ENCODE measurements at regions not wholly inside any gene's neighbourhood (a gene's known extent, or its start where the extent isn't known, plus 50 kb on each side); places are given as distances from the start of the nearest gene placed in this dataset.

GRCh38 chr6:150712505-150713252, 113.0 kb downstream of the PLEKHG1 start:
- H3K4me3 ChIP-seq (ENCODE audit: low read length) = no peak overlapping the region
- no peak for TF ChIP-seq ZNF274 (IDR thresholded peaks at IDR 0.05; ENCODE audit: low read depth, low read length)

GRCh38 chr6:150713487-150713886, 113.8 kb downstream of the PLEKHG1 start:
- no peak overlapping the region for H3K4me3 ChIP-seq (ENCODE audit: low read length)
- no peak for TF ChIP-seq ZNF274 (IDR thresholded peaks at IDR 0.05; ENCODE audit: low read depth, low read length)

GRCh38 chr6:150713931-150714330, 114.2 kb downstream of the PLEKHG1 start:
- TF ChIP-seq ZNF274 (IDR thresholded peaks at IDR 0.05; ENCODE audit: low read depth, low read length) = no peak
- no peak overlapping the region for H3K4me3 ChIP-seq (ENCODE audit: low read length)

- H3K4me3 ChIP-seq (ENCODE audit: low read length) = no peak overlapping the region
- TF ChIP-seq ZNF274 (IDR thresholded peaks at IDR 0.05; ENCODE audit: low read depth, low read length) = no peak
Measured at GRCh38 chr6:150715133-150715532, 115.4 kb downstream of the PLEKHG1 start.

- H3K4me3 ChIP-seq (ENCODE audit: low read length) = no peak overlapping the region
- TF ChIP-seq ZNF274 (IDR thresholded peaks at IDR 0.05; ENCODE audit: low read depth, low read length) = no peak
Measured at GRCh38 chr6:150717419-150717818, 117.7 kb downstream of the PLEKHG1 start.

- TF ChIP-seq ZNF274 (IDR thresholded peaks at IDR 0.05; ENCODE audit: low read depth, low read length) = no peak
- H3K4me3 ChIP-seq (ENCODE audit: low read length) = no peak overlapping the region
Measured at GRCh38 chr6:150719099-150719766, 119.5 kb downstream of the PLEKHG1 start.

- no peak overlapping the region for H3K4me3 ChIP-seq (ENCODE audit: low read length)
- no peak for TF ChIP-seq ZNF274 (IDR thresholded peaks at IDR 0.05; ENCODE audit: low read depth, low read length)
Measured at GRCh38 chr6:150719831-150720230, 120.1 kb downstream of the PLEKHG1 start.

- no peak for TF ChIP-seq ZNF274 (IDR thresholded peaks at IDR 0.05; ENCODE audit: low read depth, low read length)
- no peak overlapping the region for H3K4me3 ChIP-seq (ENCODE audit: low read length)
Measured at GRCh38 chr6:150720774-150721233, 121.1 kb downstream of the PLEKHG1 start.

- H3K4me3 ChIP-seq (ENCODE audit: low read length) = no peak overlapping the region
- TF ChIP-seq ZNF274 (IDR thresholded peaks at IDR 0.05; ENCODE audit: low read depth, low read length) = no peak
Measured at GRCh38 chr6:150721418-150722266, 122.0 kb downstream of the PLEKHG1 start.

GRCh38 chr6:150722614-150723344, 123.1 kb downstream of the PLEKHG1 start:
- no peak for TF ChIP-seq ZNF274 (IDR thresholded peaks at IDR 0.05; ENCODE audit: low read depth, low read length)
- H3K4me3 ChIP-seq (ENCODE audit: low read length) = no peak overlapping the region

- TF ChIP-seq ZNF274 (IDR thresholded peaks at IDR 0.05; ENCODE audit: low read depth, low read length) = no peak
Measured at GRCh38 chr6:150723345-150723658, 123.6 kb downstream of the PLEKHG1 start.

GRCh38 chr6:150723857-150724256, 124.2 kb downstream of the PLEKHG1 start:
- TF ChIP-seq ZNF274 (IDR thresholded peaks at IDR 0.05; ENCODE audit: low read depth, low read length) = no peak
- no peak overlapping the region for H3K4me3 ChIP-seq (ENCODE audit: low read length)

More at GRCh38 chr6:150723345-150723658, 123.6 kb downstream of the PLEKHG1 start:
- H3K4me3 ChIP-seq (ENCODE audit: low read length) = no peak overlapping the region

- H3K4me3 ChIP-seq (ENCODE audit: low read length) = no peak overlapping the region
- TF ChIP-seq ZNF274 (IDR thresholded peaks at IDR 0.05; ENCODE audit: low read depth, low read length) = no peak
Measured at GRCh38 chr6:150725795-150726194, 126.1 kb downstream of the PLEKHG1 start.

Data from GM08714 (cell line).